ENCODE measurements at regions not wholly inside any gene's neighbourhood (a gene's known extent, or its start where the extent isn't known, plus 50 kb on each side); places are given as distances from the start of the nearest gene placed in this dataset.
"Not testable (repeated sequence)": the region's sequence is repeated elsewhere in the genome, so short reads cannot be mapped to it uniquely, and the experiment has no call there.

DNA sequence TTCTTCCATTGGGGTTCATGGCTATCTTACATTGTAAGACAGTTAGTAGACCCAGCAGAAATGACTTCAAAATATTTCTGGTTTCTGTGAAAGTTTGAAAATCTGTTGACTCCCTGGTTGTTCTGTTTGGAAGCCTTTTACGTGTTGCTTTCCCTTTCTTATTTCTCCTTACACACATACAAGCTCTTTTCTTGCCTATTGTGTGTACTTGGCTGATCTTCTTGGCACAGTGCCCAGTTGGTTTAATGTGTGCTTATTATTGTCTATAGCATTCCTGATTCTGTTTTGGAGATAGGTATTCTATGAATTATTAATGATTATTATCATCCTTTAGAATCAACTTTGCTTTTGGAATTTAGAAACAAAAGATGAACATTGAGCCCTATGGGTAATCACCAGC is 1995.0 kb downstream of the FOXD4L5 start:
- H3K36me3 ChIP-seq; DNase-seq; H3K9me3 ChIP-seq; H3K27me3 ChIP-seq; H3K4me3 ChIP-seq; intact Hi-C loops (cut with DNase I; ENCODE audit: low total_unique reads); H3K27ac ChIP-seq; H3K4me1 ChIP-seq; ATAC-seq; in situ Hi-C loops (cut with MboI; ENCODE audit: low sequenced_read_pairs in 4 of 4): not testable (repeated sequence)
